ENCODE measurements at regions not wholly inside any gene's neighbourhood (a gene's known extent, or its start where the extent isn't known, plus 50 kb on each side); places are given as distances from the start of the nearest gene placed in this dataset.

DNA sequence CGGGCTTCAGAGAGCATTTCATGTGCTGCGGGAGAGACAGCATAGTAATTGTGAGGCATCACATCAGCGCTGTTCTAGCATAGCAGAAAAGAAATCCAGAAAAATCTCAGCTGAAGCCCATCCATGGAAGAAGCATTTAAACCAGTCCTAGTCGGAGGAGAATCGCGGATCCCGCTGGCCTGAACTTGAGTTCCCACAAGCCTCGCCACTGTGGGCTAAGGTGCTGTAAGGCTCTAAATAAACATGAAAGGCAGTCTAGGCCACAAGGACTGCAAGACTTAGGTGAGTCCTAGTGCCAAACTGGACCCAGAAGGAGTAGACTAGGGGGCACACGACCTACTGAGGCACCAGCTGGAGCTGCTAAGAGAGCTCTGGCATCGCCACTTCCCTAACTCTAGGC is 1225.3 kb upstream of the CHAC2 start:
- H3K4me2 ChIP-seq (ENCODE audit: unreplicated experiment): no peak overlapping the region
- H3K79me2 ChIP-seq (ENCODE audit: insufficient read depth): no peaks in the 10 kb centered on the region
- TF ChIP-seq EZH2phosphoT487 (IDR thresholded peaks at IDR 0.05; ENCODE audit: insufficient read depth, low read depth) (no peak), EZH2 (IDR thresholded peaks at IDR 0.05; ENCODE audit: insufficient read depth, poor library complexity, severe bottlenecking) (no peak)
- no peaks in the 10 kb centered on the region for H3K4me1 ChIP-seq (ENCODE audit: insufficient read depth)
- no peaks in the 10 kb centered on the region for H3K9me3 ChIP-seq (ENCODE audit: low read depth)
- H3K4me3 ChIP-seq: no peak overlapping the region
- no peak overlapping the region for H2AFZ ChIP-seq
- H3K27me3 ChIP-seq (replicated peaks; ENCODE audit: insufficient read depth): no peaks in the 10 kb centered on the region
- H3K9me2 ChIP-seq (ENCODE audit: insufficient read depth): no peaks in the 10 kb centered on the region
- no peak overlapping the region for H3K9ac ChIP-seq
- no peak overlapping the region for H3K27ac ChIP-seq
- no peaks in the 10 kb centered on the region for H3F3A ChIP-seq (ENCODE audit: insufficient read depth)
- in situ Hi-C loops (cut with MboI): no loop called here
- WGBS, 2 experiments (ENCODE audit: low coverage in 1 of 2, low lambda C conversion rate in 2 of 2, missing lambda C conversion rate in 2 of 2): no CpG with 5 or more reads among the region's 10 CpGs
- H4K20me1 ChIP-seq (ENCODE audit: insufficient read depth): no peaks in the 10 kb centered on the region
- no peak for DNase-seq
- no peaks in the 10 kb centered on the region for H3K36me3 ChIP-seq (ENCODE audit: low read depth)

DNA sequence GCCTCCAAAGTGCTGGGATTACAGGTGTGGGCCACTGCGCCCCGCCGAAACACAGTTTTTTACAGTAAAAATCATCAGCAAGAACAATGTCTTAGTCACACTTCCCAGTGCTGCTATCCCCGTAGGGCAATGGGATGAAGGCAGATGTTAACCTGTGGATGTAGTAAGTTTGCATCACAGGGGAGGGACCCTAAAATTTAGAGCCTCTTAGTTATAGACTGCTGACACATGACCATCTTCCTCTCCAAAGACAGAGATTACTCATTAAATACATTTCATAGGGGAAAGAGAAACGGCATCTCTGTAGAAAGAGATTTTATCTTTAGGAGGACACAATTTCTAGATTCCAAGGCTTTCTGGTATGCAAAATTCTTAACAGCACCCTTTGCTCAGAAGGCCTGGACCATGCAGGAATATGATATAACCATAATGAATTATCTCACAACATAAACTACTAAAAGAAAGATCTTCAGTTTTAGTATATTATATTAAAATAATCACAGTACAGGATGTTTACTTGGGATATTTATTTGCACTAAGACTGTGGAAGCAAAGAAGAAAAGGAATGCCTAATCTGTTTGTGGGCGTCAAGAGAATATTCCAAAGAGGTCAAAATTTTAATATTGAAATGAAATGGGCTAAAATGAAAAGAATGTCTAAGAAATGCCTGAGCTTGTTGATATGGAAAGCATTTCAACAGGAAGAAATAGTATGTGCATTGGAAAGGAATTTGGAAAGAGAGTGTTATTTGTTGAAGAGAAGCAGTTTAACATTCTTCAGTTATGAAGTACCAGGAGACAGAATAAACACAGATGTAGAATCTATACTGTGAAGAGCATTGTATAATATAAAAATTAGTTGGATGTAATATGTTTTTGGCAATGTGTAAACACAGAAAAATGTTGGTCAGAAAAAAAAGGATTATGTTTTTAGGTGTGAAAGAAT is 1228.3 kb upstream of the CHAC2 start:
- Histone ChIP-seq H3K9me2 (ENCODE audit: insufficient read depth) (no peaks in the 10 kb centered on the region), H3K4me1 (ENCODE audit: insufficient read depth) (no peaks in the 10 kb centered on the region), H3K9me3 (ENCODE audit: low read depth) (no peaks in the 10 kb centered on the region), H3K36me3 (ENCODE audit: low read depth) (no peaks in the 10 kb centered on the region), H3F3A (ENCODE audit: insufficient read depth) (no peaks in the 10 kb centered on the region), H3K9ac (no peak overlapping the region), H3K79me2 (ENCODE audit: insufficient read depth) (no peaks in the 10 kb centered on the region), H4K20me1 (ENCODE audit: insufficient read depth) (no peaks in the 10 kb centered on the region), H3K4me2 (ENCODE audit: unreplicated experiment) (no peak overlapping the region), H3K27me3 (replicated peaks; ENCODE audit: insufficient read depth) (no peaks in the 10 kb centered on the region), H2AFZ (no peak overlapping the region), H3K4me3 (no peak overlapping the region), H3K27ac (no peak overlapping the region)
- DNase-seq: no peak
- in situ Hi-C loops (cut with MboI): no loop called here
- TF ChIP-seq EZH2 (IDR thresholded peaks at IDR 0.05; ENCODE audit: insufficient read depth, poor library complexity, severe bottlenecking) (no peak), EZH2phosphoT487 (IDR thresholded peaks at IDR 0.05; ENCODE audit: insufficient read depth, low read depth) (no peak)
- no CpG with 5 or more reads among the region's 6 CpGs for WGBS, 2 experiments (ENCODE audit: low coverage in 1 of 2, low lambda C conversion rate in 2 of 2, missing lambda C conversion rate in 2 of 2)

- Histone ChIP-seq H3K27me3 (replicated peaks; ENCODE audit: insufficient read depth) (no peaks in the 10 kb centered on the region), H2AFZ (no peak overlapping the region), H4K20me1 (ENCODE audit: insufficient read depth) (no peaks in the 10 kb centered on the region), H3K79me2 (ENCODE audit: insufficient read depth) (no peaks in the 10 kb centered on the region), H3K9me2 (ENCODE audit: insufficient read depth) (no peaks in the 10 kb centered on the region), H3K36me3 (ENCODE audit: low read depth) (no peaks in the 10 kb centered on the region), H3K27ac (no peak overlapping the region), H3K4me1 (ENCODE audit: insufficient read depth) (no peaks in the 10 kb centered on the region), H3K4me3 (no peak overlapping the region), H3K9me3 (ENCODE audit: low read depth) (no peaks in the 10 kb centered on the region), H3K9ac (no peak overlapping the region), H3F3A (ENCODE audit: insufficient read depth) (no peaks in the 10 kb centered on the region), H3K4me2 (ENCODE audit: unreplicated experiment) (no peak overlapping the region)
- in situ Hi-C loops (cut with MboI): no loop called here
- WGBS, 2 experiments (ENCODE audit: low coverage in 1 of 2, low lambda C conversion rate in 2 of 2, missing lambda C conversion rate in 2 of 2): no CpG with 5 or more reads among the region's 1 CpG
- no peak for TF ChIP-seq EZH2 (IDR thresholded peaks at IDR 0.05; ENCODE audit: insufficient read depth, poor library complexity, severe bottlenecking)
- no peak for TF ChIP-seq EZH2phosphoT487 (IDR thresholded peaks at IDR 0.05; ENCODE audit: insufficient read depth, low read depth)
- DNase-seq: no peak
Observed at GRCh38 chr2:52537588-52537987, 1230.0 kb upstream of the CHAC2 start.

DNA sequence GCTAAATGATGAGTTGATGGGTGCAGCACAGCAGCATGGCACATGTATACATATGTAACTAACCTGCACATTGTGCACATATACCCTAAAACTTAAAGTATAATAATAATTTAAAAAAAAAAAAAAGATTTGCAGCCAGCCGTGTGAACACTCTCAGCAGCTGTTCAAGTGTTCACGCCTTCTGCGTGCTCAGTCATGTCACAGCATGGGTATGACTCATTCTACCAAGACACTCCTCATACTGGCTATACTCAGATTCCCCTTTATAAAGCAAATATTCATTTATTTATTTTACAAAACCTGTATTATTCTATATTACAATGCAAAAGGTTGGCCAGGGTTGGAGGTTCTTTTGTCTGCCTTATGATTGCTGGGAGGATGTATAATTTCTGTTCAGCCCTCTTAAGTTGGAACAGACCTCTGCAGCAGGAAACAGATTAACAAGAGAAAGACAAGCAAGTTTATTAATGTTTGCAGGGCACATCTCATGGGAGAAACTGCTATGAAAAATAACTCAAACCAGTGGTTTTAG is 1230.6 kb upstream of the CHAC2 start:
- no peak overlapping the region for H3K4me3 ChIP-seq
- no peaks in the 10 kb centered on the region for H3K27me3 ChIP-seq (replicated peaks; ENCODE audit: insufficient read depth)
- no peaks in the 10 kb centered on the region for H3K9me3 ChIP-seq (ENCODE audit: low read depth)
- TF ChIP-seq EZH2 (IDR thresholded peaks at IDR 0.05; ENCODE audit: insufficient read depth, poor library complexity, severe bottlenecking) (no peak), EZH2phosphoT487 (IDR thresholded peaks at IDR 0.05; ENCODE audit: insufficient read depth, low read depth) (no peak)
- H3K4me2 ChIP-seq (ENCODE audit: unreplicated experiment): no peak overlapping the region
- H3K36me3 ChIP-seq (ENCODE audit: low read depth): no peaks in the 10 kb centered on the region
- H4K20me1 ChIP-seq (ENCODE audit: insufficient read depth): no peaks in the 10 kb centered on the region
- no peaks in the 10 kb centered on the region for H3K4me1 ChIP-seq (ENCODE audit: insufficient read depth)
- no CpG with 5 or more reads among the region's 3 CpGs for WGBS, 2 experiments (ENCODE audit: low coverage in 1 of 2, low lambda C conversion rate in 2 of 2, missing lambda C conversion rate in 2 of 2)
- H2AFZ ChIP-seq: no peak overlapping the region
- no peaks in the 10 kb centered on the region for H3F3A ChIP-seq (ENCODE audit: insufficient read depth)
- H3K9ac ChIP-seq: no peak overlapping the region
- no peak for DNase-seq
- no peak overlapping the region for H3K27ac ChIP-seq
- in situ Hi-C loops (cut with MboI): no loop called here
- no peaks in the 10 kb centered on the region for H3K9me2 ChIP-seq (ENCODE audit: insufficient read depth)
- H3K79me2 ChIP-seq (ENCODE audit: insufficient read depth): no peaks in the 10 kb centered on the region

All from GM23248 (cell line).